Mesothelial cell of epicardium (in vitro differentiated cells): ENCODE measurements at regions not wholly inside any gene's neighbourhood (a gene's known extent, or its start where the extent isn't known, plus 50 kb on each side); places are given as distances from the start of the nearest gene placed in this dataset.

Source experiments
- DNase-seq, 2 experiments: peaks; one replicate each; pipeline ENCODE4 v3.0.0; 2021; ENCODE audit warnings: low spot score in 2 of 2; ENCODE audit not compliant: unreplicated experiment in 2 of 2
- H3K27ac Mint-ChIP-seq: 2 replicates; pipeline ENCODE4 v1.8.0; 2021; ENCODE audit warnings: mixed read lengths
- H3K27me3 Mint-ChIP-seq: 2 replicates; pipeline ENCODE4 v1.8.0; 2021; ENCODE audit warnings: low read depth, mixed read lengths
- H3K36me3 Mint-ChIP-seq: 2 replicates; pipeline ENCODE4 v1.8.0; 2021; ENCODE audit warnings: mixed read lengths
- H3K4me1 Mint-ChIP-seq: 2 replicates; pipeline ENCODE4 v1.8.0; 2021; ENCODE audit warnings: mixed read lengths
- H3K4me3 Mint-ChIP-seq: 2 replicates; pipeline ENCODE4 v1.8.0; 2021; ENCODE audit warnings: mild to moderate bottlenecking, moderate library complexity, mixed read lengths
- H3K9me3 Mint-ChIP-seq: 2 replicates; pipeline ENCODE4 v1.8.0; 2021; ENCODE audit warnings: mixed read lengths
- CTCF ChIP-seq: fragments of 200-600 bp; sonication (generic); IDR thresholded peaks from one replicate; pipeline ENCODE4 v1.5.0; 2021; ENCODE audit warnings: antibody characterized with exemption; ENCODE audit not compliant: unreplicated experiment

- Mint-ChIP-seq H3K36me3 (no peaks in the 10 kb centered on the region), H3K4me1 (peaks cover 17% of the 10 kb centered on the region), H3K27ac (peak overlapping the region; percentile 57), H3K27me3 (no peaks in the 10 kb centered on the region), H3K9me3 (no peaks in the 10 kb centered on the region), H3K4me3 (no peak overlapping the region)
- no peak for DNase-seq
- TF ChIP-seq CTCF, result no peak
Observed at GRCh38 chr5:71834601-71835000, 115.5 kb downstream of the CARTPT start.

DNA sequence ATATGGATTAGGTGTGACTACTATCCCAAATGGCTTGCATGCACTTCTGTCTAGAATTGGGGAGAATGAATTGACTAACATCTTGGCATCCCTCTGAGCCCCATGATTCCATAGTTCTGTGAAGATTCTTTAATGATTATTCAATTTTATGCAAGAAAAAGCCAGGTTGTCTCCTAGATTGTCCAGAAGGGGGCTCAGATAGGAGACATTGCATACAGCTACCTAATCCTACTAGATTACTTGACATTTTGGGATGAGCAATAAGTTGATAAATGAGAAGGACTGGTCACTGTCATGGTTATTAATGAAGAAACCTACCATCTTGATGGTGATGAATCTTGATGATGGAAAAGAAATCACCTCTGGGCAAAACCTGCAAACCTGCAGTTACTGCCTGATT, 117.0 kb downstream of the CARTPT start:
- no peak overlapping the region for H3K27ac Mint-ChIP-seq
- DNase-seq, result no peak
- peaks cover 4% of the 10 kb centered on the region for H3K9me3 Mint-ChIP-seq
- TF ChIP-seq CTCF, result no peak
- no peaks in the 10 kb centered on the region for H3K27me3 Mint-ChIP-seq
- no peaks in the 10 kb centered on the region for H3K36me3 Mint-ChIP-seq
- peaks cover 6% of the 10 kb centered on the region for H3K4me1 Mint-ChIP-seq
- no peak overlapping the region for H3K4me3 Mint-ChIP-seq

DNA sequence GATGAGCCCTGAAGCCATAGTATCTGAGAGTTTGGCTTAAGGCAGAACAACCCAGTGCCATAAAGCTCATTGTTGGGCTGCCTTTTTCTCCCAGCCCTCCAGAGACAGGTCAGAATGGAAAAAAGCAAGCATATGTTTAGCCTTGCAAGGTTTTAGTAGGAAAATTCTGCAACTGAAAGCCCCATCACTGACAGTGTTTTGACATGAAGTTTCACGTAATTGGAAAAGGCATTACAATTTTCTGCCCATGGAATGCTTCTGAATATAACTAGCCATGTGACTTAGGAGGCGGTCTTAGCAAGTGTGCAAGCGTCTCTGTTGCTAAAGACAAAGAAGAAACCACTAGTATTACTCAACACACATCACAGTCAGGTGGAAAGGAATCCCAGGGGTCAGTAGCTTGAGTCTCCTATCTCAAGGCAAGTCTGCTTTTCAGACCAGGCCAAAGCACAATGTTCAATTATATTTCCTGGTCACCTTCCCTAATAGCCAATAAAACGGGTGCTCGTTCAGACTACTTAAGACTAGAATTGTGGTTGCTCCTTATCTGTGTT, 117.6 kb downstream of the CARTPT start:
- no peak overlapping the region for H3K27ac Mint-ChIP-seq
- H3K9me3 Mint-ChIP-seq, result peaks cover 8% of the 10 kb centered on the region
- no peaks in the 10 kb centered on the region for H3K27me3 Mint-ChIP-seq
- no peak for DNase-seq
- TF ChIP-seq CTCF, result no peak
- no peaks in the 10 kb centered on the region for H3K36me3 Mint-ChIP-seq
- no peak overlapping the region for H3K4me3 Mint-ChIP-seq
- H3K4me1 Mint-ChIP-seq, result peaks cover 5% of the 10 kb centered on the region

- no peak for TF ChIP-seq CTCF
- H3K27me3 Mint-ChIP-seq, result no peaks in the 10 kb centered on the region
- peaks cover 5% of the 10 kb centered on the region for H3K4me1 Mint-ChIP-seq
- no peak overlapping the region for H3K4me3 Mint-ChIP-seq
- H3K9me3 Mint-ChIP-seq, result peaks cover 8% of the 10 kb centered on the region
- no peak for DNase-seq
- no peak overlapping the region for H3K27ac Mint-ChIP-seq
- no peaks in the 10 kb centered on the region for H3K36me3 Mint-ChIP-seq
Observed at GRCh38 chr5:71838286-71838685, 119.2 kb downstream of the CARTPT start.

DNA sequence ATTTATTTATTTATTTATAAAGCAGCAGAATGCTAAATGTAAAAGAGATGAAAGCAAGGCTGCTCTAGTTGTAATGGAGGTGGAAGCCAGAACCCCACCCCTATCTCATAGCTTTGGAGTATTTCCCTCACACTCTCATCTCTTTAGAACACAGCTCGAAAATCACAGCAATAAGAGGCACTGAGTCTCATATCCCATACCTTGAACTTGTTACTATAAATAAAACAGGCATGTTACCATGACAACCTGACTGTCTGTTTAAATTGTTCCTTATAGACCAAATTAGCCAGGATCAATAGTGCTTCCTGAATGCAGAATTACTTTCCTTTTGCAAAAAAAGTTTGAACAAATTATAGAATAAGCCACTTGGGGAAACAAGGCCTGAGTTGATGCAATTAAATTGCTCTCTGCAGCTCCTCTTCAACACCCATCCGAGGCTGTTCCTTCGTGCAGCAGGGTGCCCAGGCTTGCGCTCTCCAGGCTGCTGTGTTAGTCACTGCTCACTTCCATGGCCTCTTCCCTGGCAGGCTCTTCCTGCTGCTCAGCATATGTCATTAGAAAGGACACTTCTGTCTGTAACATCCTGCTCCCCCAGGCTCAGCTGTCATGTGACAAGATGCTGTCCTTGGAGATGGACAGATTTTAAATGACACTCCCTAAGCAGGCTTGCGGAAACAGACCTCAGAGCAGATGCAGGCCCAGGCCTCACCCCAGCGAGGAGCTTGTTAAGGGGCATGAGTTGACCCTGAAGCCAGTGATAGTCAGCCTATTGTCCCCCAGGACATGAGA, 120.2 kb downstream of the CARTPT start:
- no peak overlapping the region for H3K27ac Mint-ChIP-seq
- H3K27me3 Mint-ChIP-seq, result no peaks in the 10 kb centered on the region
- DNase-seq, result no peak
- no peak for TF ChIP-seq CTCF
- no peaks in the 10 kb centered on the region for H3K36me3 Mint-ChIP-seq
- peaks cover 8% of the 10 kb centered on the region for H3K9me3 Mint-ChIP-seq
- peaks cover 5% of the 10 kb centered on the region for H3K4me1 Mint-ChIP-seq
- no peak overlapping the region for H3K4me3 Mint-ChIP-seq
